Endothelial cell of umbilical vein (primary cell): ENCODE measurements at regions not wholly inside any gene's neighbourhood (a gene's known extent, or its start where the extent isn't known, plus 50 kb on each side); places are given as distances from the start of the nearest gene placed in this dataset.

Source experiments
- BruUV-seq: library from RNA; stranded (reverse); fragments of 400-500 nt; replicated peaks from 2 replicates; lab custom pipeline; 2021; lab: Mats Ljungman, UMichigan
- CTCF ChIA-PET: fragments of 300-600, 350-600 bp; sonication (Branson Sonifier 250); formaldehyde crosslinking; loops from one replicate; lab custom pipeline; 2021; ENCODE audit warnings: antibody characterized with exemption, inconsistent platforms; lab: Charles Lee
- POLR2A ChIA-PET: fragments of 300-600, 350-600 bp; sonication (Branson Sonifier 250); formaldehyde crosslinking; loops from one replicate; lab custom pipeline; 2021; ENCODE audit warnings: antibody characterized with exemption, inconsistent platforms; lab: Charles Lee
- DNase-seq: peaks from one replicate; pipeline ENCODE4 v3.0.0-alpha.2; 2011; ENCODE audit warnings: low read depth, low spot score
- FAIRE-seq: peaks from 2 replicates; lab custom pipeline; 2011; peaks lifted over from hg19 to GRCh38; lab: Jason Lieb, UNC
- H2AFZ ChIP-seq: 2 replicates; pipeline ENCODE4 v1.6.0; 2012; ENCODE audit warnings: low read depth, low read length, control low read depth, inconsistent platforms
- H3K27ac ChIP-seq: 2 replicates; pipeline ENCODE4 v1.5.1; 2011; ENCODE audit warnings: low read depth, mild to moderate bottlenecking, control low read depth, low read length, moderate library complexity; ENCODE audit not compliant: insufficient read depth
- H3K27me3 ChIP-seq, 2 experiments: 2 replicates each; pipeline versions ENCODE4 v1.6.0 to v1.6.1; 2011; ENCODE audit warnings: low read length in 2 of 2, mixed read lengths in 1 of 2; ENCODE audit not compliant: control insufficient read depth in 2 of 2, insufficient read depth in 2 of 2
- H3K36me3 ChIP-seq, 2 experiments: 2 replicates in 1 of 2; 3 replicates in 1 of 2; pipeline ENCODE4 v1.5.1; 2011; ENCODE audit warnings: low read length in 2 of 2, mild to moderate bottlenecking in 1 of 2, moderate library complexity in 1 of 2; ENCODE audit not compliant: control insufficient read depth in 2 of 2, insufficient read depth in 2 of 2; ENCODE audit errors: extremely low read depth in 1 of 2
- H3K4me1 ChIP-seq: 3 replicates; pipeline ENCODE4 v1.5.1; 2011; ENCODE audit warnings: mild to moderate bottlenecking, low read length; ENCODE audit not compliant: control insufficient read depth, insufficient read depth; ENCODE audit errors: extremely low read depth
- H3K4me2 ChIP-seq: 2 replicates; pipeline ENCODE4 v1.6.1; 2011; ENCODE audit warnings: low read length, control low read depth, mixed read lengths; ENCODE audit not compliant: insufficient read depth
- H3K4me3 ChIP-seq, 3 experiments: fragments of 200-600 bp in 1 of 3; sonication (generic), shearing (Covaris generic) in 1 of 3; replicated peaks in 1 of 3; 2 replicates each; pipeline ENCODE4 v1.5.1; 2011 to 2016; ENCODE audit warnings: control low read depth in 3 of 3, low read length in 3 of 3, mild to moderate bottlenecking in 2 of 3, inconsistent platforms in 1 of 3, low read depth in 1 of 3, moderate library complexity in 1 of 3; ENCODE audit not compliant: insufficient read depth in 1 of 3
- H3K79me2 ChIP-seq: 2 replicates; pipeline ENCODE4 v1.6.0; 2012; ENCODE audit warnings: low read length, inconsistent platforms; ENCODE audit not compliant: control insufficient read depth, insufficient read depth
- H3K9ac ChIP-seq: replicated peaks from 2 replicates; pipeline ENCODE3; 2011; ENCODE audit warnings: low read length, control low read depth; ENCODE audit not compliant: insufficient read depth; ENCODE audit errors: extremely low read depth
- H3K9me1 ChIP-seq: replicated peaks from 3 replicates; pipeline ENCODE4 v1.6.0; 2011; ENCODE audit warnings: mild to moderate bottlenecking, low read length; ENCODE audit not compliant: control insufficient read depth, insufficient read depth; ENCODE audit errors: extremely low read depth
- H3K9me3 ChIP-seq: replicated peaks from 2 replicates; pipeline ENCODE4 v1.5.1; 2012; ENCODE audit warnings: low read length, inconsistent platforms; ENCODE audit not compliant: control insufficient read depth, insufficient read depth
- H4K20me1 ChIP-seq: replicated peaks from 2 replicates; pipeline ENCODE3; 2011; ENCODE audit warnings: mild to moderate bottlenecking, low read length; ENCODE audit not compliant: control insufficient read depth, insufficient read depth; ENCODE audit errors: extremely low read depth
- CTCF ChIP-seq, 2 donors: IDR thresholded peaks; 1 replicate in 1 of 2; 2 replicates in 1 of 2; pipeline ENCODE4 v1.5.1; 2011; ENCODE audit warnings: low read length in 2 of 2, mild to moderate bottlenecking in 2 of 2, moderate library complexity in 2 of 2, control low read depth in 1 of 2, inconsistent platforms in 1 of 2, low read depth in 1 of 2; ENCODE audit not compliant: insufficient read depth in 1 of 2; ENCODE audit errors: extremely low read depth in 1 of 2
- EZH2 ChIP-seq: IDR thresholded peaks from 2 replicates; pipeline ENCODE4 v1.6.1; 2012; ENCODE audit warnings: borderline replicate concordance, low read depth, mild to moderate bottlenecking, moderate library complexity, low read length, inconsistent platforms; ENCODE audit not compliant: severe bottlenecking
- FOS ChIP-seq: IDR thresholded peaks from 2 replicates; pipeline ENCODE4 v1.6.1; 2011; ENCODE audit warnings: mild to moderate bottlenecking, low read length, moderate library complexity, borderline replicate concordance; ENCODE audit not compliant: insufficient read depth
- GATA2 ChIP-seq: IDR thresholded peaks from 2 replicates; pipeline ENCODE4 v1.7.0; 2011; ENCODE audit warnings: low read depth, mild to moderate bottlenecking, moderate library complexity, mixed read lengths, low read length; ENCODE audit not compliant: insufficient read length, insufficient read depth
- JUN ChIP-seq: IDR thresholded peaks from 2 replicates; pipeline ENCODE4 v1.6.1; 2011; ENCODE audit warnings: borderline replicate concordance, low read depth; ENCODE audit not compliant: insufficient read length, insufficient read depth
- MAX ChIP-seq: IDR thresholded peaks from 2 replicates; pipeline ENCODE4 v1.6.1; 2011; ENCODE audit not compliant: insufficient read depth, insufficient read length
- MYC ChIP-seq: IDR thresholded peaks from one replicate; pipeline ENCODE4 v1.6.1; 2011; ENCODE audit warnings: mild to moderate bottlenecking, low read depth, low read length
- POLR2A ChIP-seq: IDR thresholded peaks from 2 replicates; pipeline ENCODE4 v1.6.1; 2012; ENCODE audit warnings: low read depth, mild to moderate bottlenecking, control low read depth, low read length
- POLR2AphosphoS5 ChIP-seq: IDR thresholded peaks from 2 replicates; pipeline ENCODE4 v1.6.1; 2012; ENCODE audit warnings: low read depth, mild to moderate bottlenecking, control low read depth, low read length, moderate library complexity; ENCODE audit not compliant: insufficient read depth
- dilution Hi-C: fragments of 300-500 bp; cut with MboI; formaldehyde crosslinking; loops from one replicate; pipeline ENCODE4 v1.15.0; 2019; ENCODE audit warnings: low sequenced_read_pairs; ENCODE audit not compliant: extremely low pct_ligation_motif_present
- intact Hi-C: fragments of 100-400 bp; cut with micrococcal nuclease; formaldehyde crosslinking; loops from one replicate; pipeline ENCODE4 v1.10.0; 2022

GRCh38 chr10:33975481-33975880, 641.0 kb upstream of the NRP1 start:
- Histone ChIP-seq H2AFZ (no peak overlapping the region), H3K4me1 (no peaks in the 10 kb centered on the region), H3K9ac (no peak overlapping the region), H3K79me2 (no peaks in the 10 kb centered on the region), H3K9me1 (no peaks in the 10 kb centered on the region), H3K4me3 (no peak overlapping the region), H4K20me1 (no peaks in the 10 kb centered on the region), H3K4me2 (no peak overlapping the region), H3K27ac (no peak overlapping the region), H3K27me3 (peaks cover 10 to 12% of the 10 kb centered on the region in 2 experiments), H3K9me3 (no peaks in the 10 kb centered on the region), H3K36me3 (no peaks in the 10 kb centered on the region)
- dilution Hi-C loops (no loop called here), intact Hi-C loops (loop anchor here (10.0 kb wide), 1 partner anchor 641 kb away; the partner anchor contains the start of gene NRP1)
- DNase-seq (no peak), FAIRE-seq (no peak)
- ChIA-PET POLR2A (no interaction called here), CTCF (no interaction called here)
- TF ChIP-seq FOS (no peak), MAX (no peak), POLR2AphosphoS5 (no peak), GATA2 (no peak), JUN (no peak)
- BruUV-seq: no TSS peak

- FAIRE-seq: no peak
Measured at GRCh38 chr10:33974976-33975478, 640.6 kb upstream of the NRP1 start.

More at GRCh38 chr10:33974976-33975478, 640.6 kb upstream of the NRP1 start:
- ChIA-PET POLR2A (no interaction called here), CTCF (no interaction called here)
- H3K4me3 ChIP-seq: no peak overlapping the region
- H3K9me3 ChIP-seq: no peaks in the 10 kb centered on the region
- no peak for TF ChIP-seq FOS
- no peak for TF ChIP-seq EZH2
- no peak for TF ChIP-seq GATA2
- TF ChIP-seq CTCF (IDR thresholded peaks at IDR 0.05; ENCODE audit: extremely low read depth in 1 of 2, insufficient read depth in 1 of 2, low read depth in 1 of 2, low read length in 2 of 2): no peak
- TF ChIP-seq POLR2AphosphoS5: no peak
- no peak for TF ChIP-seq MYC
- no peak for TF ChIP-seq JUN
- no peak for TF ChIP-seq POLR2A
- no peak for TF ChIP-seq MAX
- BruUV-seq: no TSS peak
- no peaks in the 10 kb centered on the region for H3K4me1 ChIP-seq
- H3K79me2 ChIP-seq: no peaks in the 10 kb centered on the region
- no peaks in the 10 kb centered on the region for H4K20me1 ChIP-seq
- H3K36me3 ChIP-seq: no peaks in the 10 kb centered on the region
- H3K27me3 ChIP-seq: peaks cover 10% of the 10 kb centered on the region in 2 experiments
- no peak overlapping the region for H3K27ac ChIP-seq
- H3K9me1 ChIP-seq: no peaks in the 10 kb centered on the region
- H3K4me2 ChIP-seq: no peak overlapping the region
- H2AFZ ChIP-seq: no peak overlapping the region
- H3K9ac ChIP-seq: no peak overlapping the region
- intact Hi-C loops (loop anchor here (10.0 kb wide), 1 partner anchor 640 kb away; the partner anchor contains the start of gene NRP1), dilution Hi-C loops (no loop called here)
- DNase-seq: no peak
